ENCODE measurements at regions not wholly inside any gene's neighbourhood (a gene's known extent, or its start where the extent isn't known, plus 50 kb on each side); places are given as distances from the start of the nearest gene placed in this dataset.
A peak's percentile ranks its signal among the peaks of the same experiment; 100 is the strongest.

- no peak for ATAC-seq
- intact Hi-C loops (cut with DNase I) = loop anchor here in 4 of 10 donors (5.0 to 10.0 kb wide), 4 partner anchors 204 to 261 kb away; no protein-coding TSS in a partner anchor
- H3K4me3 ChIP-seq = no peak overlapping the region
- TF ChIP-seq CTCF (IDR thresholded peaks at IDR 0.05) = no peak
- TF ChIP-seq POLR2A (IDR thresholded peaks at IDR 0.05) = no peak
- peaks cover 0 to 30% (median 0%) of the 10 kb centered on the region in 9 donors for H3K27me3 ChIP-seq
- no peaks in the 10 kb centered on the region for H3K9me3 ChIP-seq
- WGBS, 4 donors = 73 to 88% (median 76%) methylated on average over 7 to 11 of the region's 11 CpGs
- DNase-seq = no peak
- no peaks in the 10 kb centered on the region for H3K4me1 ChIP-seq
- H3K36me3 ChIP-seq = no peaks in the 10 kb centered on the region
- H3K27ac ChIP-seq = no peak overlapping the region
Measured at GRCh38 chr10:128528781-128529180, 402.6 kb upstream of the MKI67 start.

GRCh38 chr10:128529225-128529624 lies 403.0 kb upstream of the MKI67 start:
- intact Hi-C loops (cut with DNase I) = loop anchor here in 4 of 10 donors (5.0 to 10.0 kb wide), 4 partner anchors 204 to 262 kb away; no protein-coding TSS in a partner anchor
- H3K9me3 ChIP-seq = no peaks in the 10 kb centered on the region
- peaks cover 0 to 34% (median 0%) of the 10 kb centered on the region in 9 donors for H3K27me3 ChIP-seq
- H3K4me3 ChIP-seq = no peak overlapping the region
- ATAC-seq = no peak
- DNase-seq = no peak
- H3K27ac ChIP-seq = no peak overlapping the region
- WGBS, 4 donors = 79 to 81% (median 80%) methylated on average over 6 of the region's 6 CpGs
- H3K36me3 ChIP-seq = no peaks in the 10 kb centered on the region
- TF ChIP-seq CTCF (IDR thresholded peaks at IDR 0.05) = no peak
- TF ChIP-seq POLR2A (IDR thresholded peaks at IDR 0.05) = no peak
- no peaks in the 10 kb centered on the region for H3K4me1 ChIP-seq

- H3K9me3 ChIP-seq = no peaks in the 10 kb centered on the region
- peaks cover 0 to 35% (median 4%) of the 10 kb centered on the region in 9 donors for H3K27me3 ChIP-seq
- no peak overlapping the region for H3K27ac ChIP-seq
Measured at GRCh38 chr10:128530301-128530700, 404.1 kb upstream of the MKI67 start.

GRCh38 chr10:128530946-128531345 lies 404.7 kb upstream of the MKI67 start:
- Histone ChIP-seq H3K9me3 (no peaks in the 10 kb centered on the region), H3K4me3 (no peak overlapping the region), H3K4me1 (no peaks in the 10 kb centered on the region), H3K36me3 (no peaks in the 10 kb centered on the region), H3K27ac (no peak overlapping the region), H3K27me3 (peaks cover 0 to 38% (median 5%) of the 10 kb centered on the region in 9 donors)
- intact Hi-C loops (cut with DNase I) = loop anchor here in 6 of 10 donors (2.0 to 10.0 kb wide), 4 partner anchors 206 to 269 kb away; no protein-coding TSS in a partner anchor
- WGBS, 4 donors = 58 to 77% (median 71%) methylated on average over 2 of the region's 2 CpGs
- DNase-seq (no peak), ATAC-seq (no peak)
- TF ChIP-seq CTCF (IDR thresholded peaks at IDR 0.05) (no peak), POLR2A (IDR thresholded peaks at IDR 0.05) (no peak)

More at GRCh38 chr10:128530301-128530700, 404.1 kb upstream of the MKI67 start:
- H3K4me1 ChIP-seq = no peaks in the 10 kb centered on the region
- H3K4me3 ChIP-seq = no peak overlapping the region
- no peaks in the 10 kb centered on the region for H3K36me3 ChIP-seq
- TF ChIP-seq CTCF (IDR thresholded peaks at IDR 0.05) (peak; percentile 31 to 66 (median 51)), POLR2A (IDR thresholded peaks at IDR 0.05) (no peak)
- 57 to 65% (median 61%) methylated on average over 5 of the region's 5 CpGs for WGBS, 4 donors
- intact Hi-C loops (cut with DNase I) = loop anchor here in 6 of 10 donors (2.0 to 10.0 kb wide), 4 partner anchors 206 to 268 kb away; no protein-coding TSS in a partner anchor
- ATAC-seq = no peak
- DNase-seq = no peak
